HG02970 (cell line): ENCODE measurements at regions not wholly inside any gene's neighbourhood (a gene's known extent, or its start where the extent isn't known, plus 50 kb on each side); places are given as distances from the start of the nearest gene placed in this dataset.
"Not testable (repeated sequence)": the region's sequence is repeated elsewhere in the genome, so short reads cannot be mapped to it uniquely, and the experiment has no call there.

Experiments
- ATAC-seq: cut with Tn5 transposase; IDR thresholded peaks from one replicate; pipeline ENCODE4 v1.9.1; 2021; ENCODE audit warnings: mild to moderate bottlenecking, moderate library complexity, moderate number of reproducible peaks; ENCODE audit not compliant: unreplicated experiment, low FRiP score

- ATAC-seq = not testable (repeated sequence)
Observed at GRCh38 chr1:761791-762190, 75.3 kb upstream of the OR4F16 start.

GRCh38 chr1:771449-771848 is 85.0 kb upstream of the OR4F16 start:
- not testable (repeated sequence) for ATAC-seq

- ATAC-seq = not testable (repeated sequence)
Observed at GRCh38 chr1:777480-778180, 91.2 kb upstream of the OR4F16 start.

GRCh38 chr1:778451-779278 is 92.2 kb upstream of the OR4F16 start:
- peak; percentile 100 for ATAC-seq

- ATAC-seq = not testable (repeated sequence)
Observed at GRCh38 chr1:779621-780020, 93.2 kb upstream of the OR4F16 start.

- ATAC-seq = no peak
Observed at GRCh38 chr1:788835-789234, 102.4 kb upstream of the OR4F16 start.

- ATAC-seq = not testable (repeated sequence)
Observed at GRCh38 chr1:789606-790005, 103.2 kb upstream of the OR4F16 start.

- ATAC-seq = not testable (repeated sequence)
Observed at GRCh38 chr1:790388-790930, 104.0 kb upstream of the OR4F16 start.

- ATAC-seq = not testable (repeated sequence)
Observed at GRCh38 chr1:794310-794709, 107.9 kb upstream of the OR4F16 start.

- not testable (repeated sequence) for ATAC-seq
Observed at GRCh38 chr1:794918-795584, 108.6 kb upstream of the OR4F16 start.

GRCh38 chr1:797649-798048 is 111.2 kb upstream of the OR4F16 start:
- ATAC-seq = not testable (repeated sequence)

GRCh38 chr1:800397-800796 is 113.9 kb upstream of the OR4F16 start:
- ATAC-seq = not testable (repeated sequence)

GRCh38 chr1:804378-805115 is 118.1 kb upstream of the OR4F16 start:
- not testable (repeated sequence) for ATAC-seq

GRCh38 chr1:805310-805709 is 118.4 kb upstream of the SAMD11 start:
- not testable (repeated sequence) for ATAC-seq

GRCh38 chr1:807066-807465 is 116.7 kb upstream of the SAMD11 start:
- ATAC-seq = not testable (repeated sequence)

GRCh38 chr1:807699-808390 is 115.9 kb upstream of the SAMD11 start:
- ATAC-seq = not testable (repeated sequence)

- not testable (repeated sequence) for ATAC-seq
Observed at GRCh38 chr1:810949-811348, 112.8 kb upstream of the SAMD11 start.

GRCh38 chr1:812535-813127 is 111.1 kb upstream of the SAMD11 start:
- ATAC-seq = not testable (repeated sequence)

GRCh38 chr1:814543-814942 is 109.2 kb upstream of the SAMD11 start:
- not testable (repeated sequence) for ATAC-seq
